WTC11 (cell line): ENCODE measurements at regions not wholly inside any gene's neighbourhood (a gene's known extent, or its start where the extent isn't known, plus 50 kb on each side); places are given as distances from the start of the nearest gene placed in this dataset.

Experiments
- CREB1 ChIP-seq: sonication (generic); formaldehyde crosslinking; IDR thresholded peaks from 2 replicates; pipeline ENCODE4 v1.8.0; 2023; ENCODE audit warnings: mild to moderate bottlenecking, missing genetic modification reagents
- CTCF ChIP-seq: fragments of 200-600 bp; IDR thresholded peaks from 2 replicates; pipeline ENCODE4 v1.8.0; 2022; ENCODE audit warnings: antibody characterized with exemption
- FOXK1 ChIP-seq: sonication (generic); formaldehyde crosslinking; IDR thresholded peaks from 2 replicates; pipeline ENCODE4 v1.8.0; 2022; ENCODE audit warnings: mild to moderate bottlenecking, moderate library complexity, missing genetic modification reagents
- JAZF1 ChIP-seq: fragments of 250-450 bp; sonication (Bioruptor Pico); IDR thresholded peaks from 2 replicates; pipeline ENCODE4 v1.9.0; 2021; ENCODE audit warnings: moderate library complexity, mild to moderate bottlenecking, inconsistent platforms
- NFYB ChIP-seq: sonication (generic); formaldehyde crosslinking; conservative IDR thresholded peaks from 2 replicates; pipeline ENCODE4 v1.8.0; 2022; ENCODE audit warnings: low read depth, missing genetic modification reagents
- ZNF396 ChIP-seq: fragments of 250-450 bp; sonication (Bioruptor Pico); IDR thresholded peaks from 2 replicates; pipeline ENCODE4 v1.8.0; 2021; ENCODE audit warnings: mild to moderate bottlenecking, moderate library complexity, borderline replicate concordance
- TF ChIP-seq, protein P1 (sequence below): sonication (generic); formaldehyde crosslinking; conservative IDR thresholded peaks from 2 replicates; pipeline ENCODE4 v1.8.1; 2022; ENCODE audit warnings: mild to moderate bottlenecking, missing genetic modification reagents

- TF ChIP-seq JAZF1 (no peak), CTCF (no peak), FOXK1 (CRISPR knock-in tag) (no peak), ZNF396 (CRISPR knock-in tag) (no peak), NFYB (CRISPR knock-in tag) (no peak), CREB1 (CRISPR knock-in tag) (no peak)
- TF ChIP-seq, protein P1, sequence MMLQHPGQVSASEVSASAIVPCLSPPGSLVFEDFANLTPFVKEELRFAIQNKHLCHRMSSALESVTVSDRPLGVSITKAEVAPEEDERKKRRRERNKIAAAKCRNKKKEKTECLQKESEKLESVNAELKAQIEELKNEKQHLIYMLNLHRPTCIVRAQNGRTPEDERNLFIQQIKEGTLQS, result no peak
These were observed 344.6 kb downstream of the GBE1 start for GRCh38 chr3:81416812-81417211.
